ENCODE measurements at regions not wholly inside any gene's neighbourhood (a gene's known extent, or its start where the extent isn't known, plus 50 kb on each side); places are given as distances from the start of the nearest gene placed in this dataset.

- TF ChIP-seq CTCF (conservative IDR thresholded peaks at IDR 0.05): no peak
- H3K27ac ChIP-seq: no peak overlapping the region
Measured at GRCh38 chr3:73894474-73895213, 269.9 kb upstream of the PDZRN3 start.

- no peak for TF ChIP-seq CTCF (conservative IDR thresholded peaks at IDR 0.05)
- H3K27ac ChIP-seq: no peak overlapping the region
Measured at GRCh38 chr3:73893089-73893488, 268.3 kb upstream of the PDZRN3 start.

- no peak for TF ChIP-seq CTCF (conservative IDR thresholded peaks at IDR 0.05)
- H3K27ac ChIP-seq: no peak overlapping the region
Measured at GRCh38 chr3:73885862-73886261, 261.1 kb upstream of the PDZRN3 start.

- no peak for TF ChIP-seq CTCF (conservative IDR thresholded peaks at IDR 0.05)
- no peak overlapping the region for H3K27ac ChIP-seq
Measured at GRCh38 chr3:73884361-73884760, 259.6 kb upstream of the PDZRN3 start.

GRCh38 chr3:73883497-73883896 is 258.8 kb upstream of the PDZRN3 start:
- no peak for TF ChIP-seq CTCF (conservative IDR thresholded peaks at IDR 0.05)
- no peak overlapping the region for H3K27ac ChIP-seq

- no peak for TF ChIP-seq CTCF (conservative IDR thresholded peaks at IDR 0.05)
- no peak overlapping the region for H3K27ac ChIP-seq
Measured at GRCh38 chr3:73874606-73875369, 250.0 kb upstream of the PDZRN3 start.

- H3K27ac ChIP-seq: no peak overlapping the region
- TF ChIP-seq CTCF (conservative IDR thresholded peaks at IDR 0.05): no peak
Measured at GRCh38 chr3:73874161-73874560, 249.4 kb upstream of the PDZRN3 start.
